T-helper 17 cell (primary cell): ENCODE measurements at regions not wholly inside any gene's neighbourhood (a gene's known extent, or its start where the extent isn't known, plus 50 kb on each side); places are given as distances from the start of the nearest gene placed in this dataset.

Experiments
- ATAC-seq: fragments of 150-1000 bp; cut with Tn5 transposase; 2 replicates; pipeline ENCODE4 v1.10.0; 2021; ENCODE audit warnings: mild to moderate bottlenecking, moderate library complexity
- DNase-seq, 3 donors: peaks; one replicate each; pipeline versions ENCODE4 v3.0.0 to v3.0.0-alpha.2; 2020 to 2021
- H3K9me3 ChIP-seq: one replicate; pipeline ENCODE4 v1.7.0; 2013; ENCODE audit warnings: low read length, mild to moderate bottlenecking; ENCODE audit not compliant: control insufficient read depth, poor library complexity, severe bottlenecking
- H3K27ac Mint-ChIP-seq: one replicate; pipeline ENCODE4 v1.8.0; 2022; ENCODE audit warnings: mild to moderate bottlenecking, moderate library complexity, mixed read lengths
- H3K27me3 Mint-ChIP-seq: one replicate; pipeline ENCODE4 v1.8.0; 2022; ENCODE audit warnings: mixed read lengths
- H3K36me3 Mint-ChIP-seq: one replicate; pipeline ENCODE4 v1.8.0; 2022; ENCODE audit warnings: low read depth, mixed read lengths
- H3K4me1 Mint-ChIP-seq: one replicate; pipeline ENCODE4 v1.8.0; 2022; ENCODE audit warnings: mild to moderate bottlenecking, mixed read lengths
- H3K4me3 Mint-ChIP-seq: one replicate; pipeline ENCODE4 v1.8.0; 2022; ENCODE audit warnings: mild to moderate bottlenecking, moderate library complexity, mixed read lengths

DNA sequence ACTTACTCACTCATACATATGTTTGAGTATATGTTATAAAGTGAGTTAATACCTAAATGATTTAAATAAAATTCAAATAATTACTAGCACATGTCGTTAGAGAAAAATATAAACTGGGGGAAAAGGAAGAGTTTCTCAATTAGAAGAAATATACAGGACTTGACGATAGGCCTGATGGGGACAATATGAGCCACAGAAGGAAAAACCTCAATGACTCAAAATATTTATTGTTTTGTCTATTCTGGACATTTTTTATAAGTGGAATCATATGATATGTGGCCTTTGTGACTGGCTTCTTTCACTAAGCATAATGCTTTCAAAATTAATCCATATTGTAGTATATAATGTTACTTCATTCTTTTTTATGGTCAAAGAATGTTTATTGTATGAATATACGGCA lies 339.2 kb upstream of the PMFBP1 start:
- ATAC-seq (no peak), DNase-seq (no peak)
- Mint-ChIP-seq H3K27me3 (no peaks in the 10 kb centered on the region), H3K27ac (no peak overlapping the region), H3K4me1 (no peaks in the 10 kb centered on the region), H3K4me3 (no peak overlapping the region), H3K36me3 (no peaks in the 10 kb centered on the region)
- no peaks in the 10 kb centered on the region for H3K9me3 ChIP-seq

DNA sequence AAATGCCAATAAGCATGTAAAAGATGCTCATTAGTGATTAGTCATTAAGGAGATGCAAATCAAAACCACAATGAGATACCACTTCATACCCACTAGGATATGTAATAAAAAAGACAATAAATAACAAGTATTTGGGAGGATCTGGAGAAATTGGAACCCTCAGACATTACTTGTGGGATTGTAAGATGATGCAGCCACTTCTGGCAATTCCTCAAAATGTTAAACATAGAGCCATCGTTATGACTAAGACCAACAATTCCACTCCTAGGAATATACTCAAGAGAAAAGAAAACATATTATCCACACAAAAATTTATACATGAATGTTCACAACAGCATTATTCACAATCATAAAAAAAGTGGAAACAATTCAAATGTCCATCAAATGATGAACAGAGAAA lies 336.2 kb upstream of the PMFBP1 start:
- DNase-seq (no peak), ATAC-seq (no peak)
- Mint-ChIP-seq H3K27ac (no peak overlapping the region), H3K4me3 (no peak overlapping the region), H3K36me3 (no peaks in the 10 kb centered on the region), H3K27me3 (no peaks in the 10 kb centered on the region), H3K4me1 (no peaks in the 10 kb centered on the region)
- no peaks in the 10 kb centered on the region for H3K9me3 ChIP-seq

DNA sequence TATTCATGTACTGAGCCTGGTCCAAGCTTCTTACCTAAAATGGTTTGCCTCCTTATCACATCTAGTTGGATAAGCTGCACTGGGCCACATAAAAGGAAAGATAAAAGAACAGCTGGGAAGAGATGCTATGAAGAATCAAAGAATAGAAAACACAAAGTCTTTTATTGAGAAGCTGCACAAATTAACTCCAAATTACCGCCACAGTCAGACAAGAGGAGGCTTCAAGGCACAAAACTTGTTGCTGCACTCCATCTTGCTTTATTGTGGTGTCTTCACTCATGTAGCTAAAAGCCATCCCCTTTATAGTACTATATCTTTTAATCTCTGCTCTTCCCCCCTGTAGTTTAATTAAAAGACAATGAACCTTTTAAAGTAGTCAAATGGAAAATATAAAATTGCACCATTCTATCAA lies 330.6 kb upstream of the PMFBP1 start:
- H3K9me3 ChIP-seq = no peaks in the 10 kb centered on the region
- Mint-ChIP-seq H3K4me3 (no peak overlapping the region), H3K27ac (no peak overlapping the region), H3K27me3 (no peaks in the 10 kb centered on the region), H3K36me3 (no peaks in the 10 kb centered on the region), H3K4me1 (peaks cover 7% of the 10 kb centered on the region)
- DNase-seq (no peak), ATAC-seq (no peak)

DNA sequence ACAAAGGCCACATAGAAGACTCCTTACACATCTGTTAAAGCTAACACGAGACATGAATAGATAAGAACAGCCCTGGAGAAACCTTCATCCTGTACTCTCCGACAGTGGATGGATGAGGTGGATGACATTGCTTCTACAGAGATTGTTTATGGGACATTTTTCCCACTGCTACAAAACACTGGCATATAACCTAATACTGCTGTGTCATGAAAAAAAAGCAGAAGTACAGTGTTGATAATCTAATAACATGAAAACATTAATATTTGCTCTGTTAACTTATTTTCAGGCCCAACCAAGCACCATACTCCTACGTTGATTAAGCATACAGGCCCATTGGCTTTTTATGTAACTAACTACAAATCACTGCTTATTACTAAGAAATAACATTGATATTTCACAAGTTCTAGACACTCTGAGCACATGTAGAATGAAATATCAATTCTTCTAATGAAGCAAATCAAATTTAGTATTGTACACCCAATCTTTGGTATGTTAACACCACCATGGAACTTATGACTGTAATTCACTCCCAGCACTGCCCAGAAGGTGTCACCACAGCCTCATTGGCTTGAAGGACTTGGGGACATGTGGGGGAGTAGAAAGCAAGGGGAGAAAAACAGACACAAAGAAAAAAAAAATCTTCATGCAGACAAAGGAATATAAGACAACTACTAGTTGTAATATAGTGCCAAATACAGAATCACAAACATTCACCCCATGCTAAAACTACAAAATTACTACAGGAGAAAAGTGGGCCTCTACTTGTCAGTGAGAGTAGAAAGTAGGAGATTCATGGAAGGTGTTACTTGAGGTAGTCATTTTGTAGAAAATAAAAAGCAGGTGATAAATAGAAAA lies 330.0 kb upstream of the PMFBP1 start:
- ATAC-seq (peak; percentile 52), DNase-seq (peak in 1 of 3 donors; percentile 21)
- no peak overlapping the region for H3K27ac Mint-ChIP-seq
- no peak overlapping the region for H3K4me3 Mint-ChIP-seq
- no peaks in the 10 kb centered on the region for H3K36me3 Mint-ChIP-seq
- H3K27me3 Mint-ChIP-seq = no peaks in the 10 kb centered on the region
- peaks cover 7% of the 10 kb centered on the region for H3K4me1 Mint-ChIP-seq
- no peaks in the 10 kb centered on the region for H3K9me3 ChIP-seq

GRCh38 chr16:72500545-72500944 lies 328.6 kb upstream of the PMFBP1 start:
- no peak for ATAC-seq
- no peak for DNase-seq
- Mint-ChIP-seq H3K4me3 (no peak overlapping the region), H3K4me1 (peaks cover 7% of the 10 kb centered on the region), H3K36me3 (no peaks in the 10 kb centered on the region), H3K27ac (no peak overlapping the region), H3K27me3 (no peaks in the 10 kb centered on the region)
- H3K9me3 ChIP-seq = no peaks in the 10 kb centered on the region

DNA sequence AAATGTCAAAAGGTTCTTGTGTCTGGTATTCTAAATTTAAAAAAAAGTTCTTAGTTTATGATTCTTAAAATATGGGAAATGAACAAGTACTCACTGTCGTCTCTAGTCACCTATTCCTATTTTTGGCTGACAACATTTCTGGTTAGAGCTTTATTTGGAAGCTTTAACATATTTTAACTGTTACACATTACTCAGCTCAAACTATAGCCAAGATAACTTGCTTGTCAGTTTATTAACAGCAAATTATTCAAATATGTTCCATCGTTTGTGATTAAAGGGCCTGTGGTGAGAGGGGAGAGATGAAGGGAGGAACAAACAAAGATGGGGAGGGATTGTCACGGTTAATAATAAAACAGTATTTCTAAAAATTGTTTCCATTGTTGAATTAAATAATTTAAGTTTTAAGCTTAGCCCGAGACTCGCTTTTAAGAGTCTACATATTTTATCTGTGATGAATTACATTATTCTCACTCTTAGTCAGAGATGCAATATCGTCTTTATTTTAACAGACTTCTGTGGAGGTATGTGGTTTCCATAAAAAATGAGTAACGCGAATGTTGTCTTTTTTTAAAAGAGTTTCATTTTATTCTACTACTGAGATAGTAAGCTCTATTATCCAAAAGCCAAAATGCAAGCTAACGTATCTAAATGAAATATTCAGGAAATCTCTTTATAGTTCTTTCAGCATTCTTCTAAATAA lies 321.9 kb upstream of the PMFBP1 start:
- ATAC-seq (no peak), DNase-seq (no peak)
- H3K36me3 Mint-ChIP-seq = no peaks in the 10 kb centered on the region
- peaks cover 4% of the 10 kb centered on the region for H3K4me1 Mint-ChIP-seq
- H3K9me3 ChIP-seq = no peaks in the 10 kb centered on the region
- H3K27ac Mint-ChIP-seq = peak overlapping the region; percentile 17
- H3K27me3 Mint-ChIP-seq = no peaks in the 10 kb centered on the region
- no peak overlapping the region for H3K4me3 Mint-ChIP-seq

GRCh38 chr16:72487283-72487682 lies 315.3 kb upstream of the PMFBP1 start:
- DNase-seq (no peak), ATAC-seq (no peak)
- Mint-ChIP-seq H3K4me1 (peaks cover 13% of the 10 kb centered on the region), H3K4me3 (no peak overlapping the region), H3K27me3 (no peaks in the 10 kb centered on the region), H3K36me3 (peaks cover 5% of the 10 kb centered on the region), H3K27ac (no peak overlapping the region)
- H3K9me3 ChIP-seq = no peaks in the 10 kb centered on the region

DNA sequence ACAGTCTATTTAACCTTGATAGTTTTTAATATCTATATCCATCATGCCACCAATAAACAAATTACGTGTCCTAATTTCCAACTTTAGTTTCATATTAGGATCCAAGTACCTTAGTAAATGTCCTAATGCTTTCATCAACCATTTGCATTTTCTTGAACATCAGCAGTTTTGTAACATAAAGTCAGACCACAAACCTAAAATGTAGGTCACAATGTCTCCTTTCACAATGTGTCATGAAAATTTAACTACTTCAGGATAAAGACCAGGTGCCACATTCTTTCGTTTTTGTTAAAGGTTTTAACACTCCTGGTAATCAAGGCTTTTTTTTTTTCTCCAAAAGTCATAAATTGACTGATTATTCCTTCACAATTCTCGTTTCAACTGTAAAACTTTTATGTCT lies 310.7 kb upstream of the PMFBP1 start:
- Mint-ChIP-seq H3K36me3 (peaks cover 6% of the 10 kb centered on the region), H3K27me3 (no peaks in the 10 kb centered on the region)

DNA sequence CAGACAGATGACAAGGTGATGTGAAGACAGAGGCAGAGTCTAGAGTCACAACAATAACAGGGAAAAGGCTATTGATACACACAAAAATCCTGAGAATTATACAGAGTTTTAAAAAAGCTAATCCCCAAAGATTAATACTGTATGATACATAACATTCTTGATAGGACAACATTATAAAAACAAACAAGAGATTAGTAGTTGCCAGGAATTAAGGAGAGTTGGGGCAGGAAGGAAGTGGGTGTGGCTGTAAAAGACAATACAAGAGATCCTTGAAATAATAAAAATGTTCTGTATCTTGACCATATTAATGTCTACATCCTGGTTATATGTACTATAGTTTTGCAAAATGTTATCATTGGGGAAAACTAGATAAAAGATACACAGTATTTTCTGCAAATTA lies 309.5 kb upstream of the PMFBP1 start:
- DNase-seq (no peak), ATAC-seq (no peak)
- H3K27ac Mint-ChIP-seq = peak overlapping the region; percentile 94
- peak overlapping the region; percentile 78 for H3K4me3 Mint-ChIP-seq
- H3K9me3 ChIP-seq = no peaks in the 10 kb centered on the region
- peaks cover 3% of the 10 kb centered on the region for H3K36me3 Mint-ChIP-seq
- no peaks in the 10 kb centered on the region for H3K27me3 Mint-ChIP-seq
- peaks cover 28% of the 10 kb centered on the region for H3K4me1 Mint-ChIP-seq

More for the DNA sequence above, 310.7 kb upstream of the PMFBP1 start:
- Mint-ChIP-seq H3K4me3 (peak overlapping the region; percentile 71), H3K4me1 (peaks cover 27% of the 10 kb centered on the region), H3K27ac (peak overlapping the region; percentile 94)
- peak; percentile 85 for ATAC-seq
- no peaks in the 10 kb centered on the region for H3K9me3 ChIP-seq
- DNase-seq = no peak

DNA sequence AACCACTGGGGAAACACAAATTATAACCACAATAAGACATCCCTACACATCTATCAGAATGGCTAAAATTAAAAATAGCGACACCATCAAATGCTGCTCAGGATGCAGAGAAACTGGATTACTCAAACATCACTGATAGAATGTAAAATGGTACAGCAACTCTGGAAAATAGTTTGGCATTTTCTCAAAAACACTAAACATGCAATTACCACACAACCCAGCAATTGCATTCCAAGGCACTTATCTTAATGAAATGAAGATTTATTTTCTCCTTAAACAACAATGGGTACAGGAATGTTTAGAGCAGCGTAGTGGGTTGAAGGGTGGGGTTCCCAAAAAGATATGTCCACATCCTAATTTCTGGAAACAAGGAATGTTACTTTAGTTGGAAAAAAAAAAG lies 309.0 kb upstream of the PMFBP1 start:
- ATAC-seq = no peak
- peaks cover 5% of the 10 kb centered on the region for H3K36me3 Mint-ChIP-seq
- H3K27me3 Mint-ChIP-seq = no peaks in the 10 kb centered on the region
- peak overlapping the region; percentile 94 for H3K27ac Mint-ChIP-seq
- H3K4me3 Mint-ChIP-seq = peak overlapping the region; percentile 78
- peaks cover 29% of the 10 kb centered on the region for H3K4me1 Mint-ChIP-seq
- no peaks in the 10 kb centered on the region for H3K9me3 ChIP-seq
- no peak for DNase-seq

DNA sequence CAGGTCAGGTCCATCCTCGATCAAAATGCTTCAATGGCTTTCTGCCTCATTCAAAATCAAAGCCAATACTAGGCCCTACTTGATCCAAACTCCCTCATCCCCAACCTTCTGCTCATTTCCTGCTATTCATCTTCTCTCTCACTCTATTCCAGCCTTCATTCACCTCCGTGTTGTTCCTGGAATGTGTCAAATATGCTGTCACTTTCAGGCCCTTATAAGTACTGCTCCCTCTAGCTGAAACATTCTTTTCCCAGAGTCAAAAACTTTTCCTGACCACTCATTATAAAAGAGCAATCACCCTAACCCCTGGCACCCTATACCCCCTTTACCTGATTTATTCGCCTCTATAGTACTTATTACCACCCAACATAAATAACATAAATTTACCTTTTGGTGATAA lies 303.7 kb upstream of the PMFBP1 start:
- peak overlapping the region; percentile 90 for H3K27ac Mint-ChIP-seq
- no peaks in the 10 kb centered on the region for H3K27me3 Mint-ChIP-seq
- peaks cover 5% of the 10 kb centered on the region for H3K36me3 Mint-ChIP-seq
- H3K4me3 Mint-ChIP-seq = no peak overlapping the region
- ATAC-seq (no peak), DNase-seq (no peak)
- H3K4me1 Mint-ChIP-seq = peaks cover 17% of the 10 kb centered on the region
- no peaks in the 10 kb centered on the region for H3K9me3 ChIP-seq

GRCh38 chr16:72474501-72475123 lies 302.7 kb upstream of the PMFBP1 start:
- DNase-seq (no peak), ATAC-seq (peak; percentile 64)
- Mint-ChIP-seq H3K4me1 (peaks cover 14% of the 10 kb centered on the region), H3K27ac (peak overlapping the region; percentile 90), H3K4me3 (peak overlapping the region; percentile 41), H3K27me3 (no peaks in the 10 kb centered on the region), H3K36me3 (peaks cover 5% of the 10 kb centered on the region)
- H3K9me3 ChIP-seq = no peaks in the 10 kb centered on the region

- H3K27ac Mint-ChIP-seq = peak overlapping the region; percentile 90
These were observed 301.7 kb upstream of the PMFBP1 start for GRCh38 chr16:72473631-72474030.

More at GRCh38 chr16:72473631-72474030, 301.7 kb upstream of the PMFBP1 start:
- Mint-ChIP-seq H3K4me3 (no peak overlapping the region), H3K4me1 (peaks cover 14% of the 10 kb centered on the region), H3K27me3 (no peaks in the 10 kb centered on the region), H3K36me3 (peaks cover 5% of the 10 kb centered on the region)
- DNase-seq (no peak), ATAC-seq (no peak)
- H3K9me3 ChIP-seq = no peaks in the 10 kb centered on the region
